ENCODE measurements at regions not wholly inside any gene's neighbourhood (a gene's known extent, or its start where the extent isn't known, plus 50 kb on each side); places are given as distances from the start of the nearest gene placed in this dataset.

- no peak overlapping the region for H3K4me3 ChIP-seq (ENCODE audit: low read depth, low read length)
- in situ Hi-C loops (cut with HindIII; ENCODE audit: low sequenced_read_pairs), result no loop called here
- no peak for TF ChIP-seq CTCF (IDR thresholded peaks at IDR 0.05; ENCODE audit: low read depth, low read length)
- no peak for DNase-seq (ENCODE audit: low read depth, low spot score)
Observed at GRCh38 chr20:50242548-50242862, 51.9 kb downstream of the CEBPB start.

GRCh38 chr20:50242863-50243609 is 52.4 kb downstream of the CEBPB start:
- in situ Hi-C loops (cut with HindIII; ENCODE audit: low sequenced_read_pairs), result no loop called here
- no peak overlapping the region for H3K4me3 ChIP-seq (ENCODE audit: low read depth, low read length)
- DNase-seq (ENCODE audit: low read depth, low spot score), result peak; percentile 59
- TF ChIP-seq CTCF (IDR thresholded peaks at IDR 0.05; ENCODE audit: low read depth, low read length), result no peak

- H3K4me3 ChIP-seq (ENCODE audit: low read depth, low read length), result no peak overlapping the region
- in situ Hi-C loops (cut with HindIII; ENCODE audit: low sequenced_read_pairs), result no loop called here
- DNase-seq (ENCODE audit: low read depth, low spot score), result no peak
- no peak for TF ChIP-seq CTCF (IDR thresholded peaks at IDR 0.05; ENCODE audit: low read depth, low read length)
Observed at GRCh38 chr20:50243610-50244351, 53.2 kb downstream of the CEBPB start.

- in situ Hi-C loops (cut with HindIII; ENCODE audit: low sequenced_read_pairs), result no loop called here
- no peak for DNase-seq (ENCODE audit: low read depth, low spot score)
- TF ChIP-seq CTCF (IDR thresholded peaks at IDR 0.05; ENCODE audit: low read depth, low read length), result no peak
- H3K4me3 ChIP-seq (ENCODE audit: low read depth, low read length), result no peak overlapping the region
Observed at GRCh38 chr20:50244352-50245149, 53.9 kb downstream of the CEBPB start.

GRCh38 chr20:50245498-50246366 is 55.1 kb downstream of the CEBPB start:
- H3K4me3 ChIP-seq (ENCODE audit: low read depth, low read length), result no peak overlapping the region
- no peak for TF ChIP-seq CTCF (IDR thresholded peaks at IDR 0.05; ENCODE audit: low read depth, low read length)
- peak; percentile 51 for DNase-seq (ENCODE audit: low read depth, low spot score)
- in situ Hi-C loops (cut with HindIII; ENCODE audit: low sequenced_read_pairs), result no loop called here

All from astrocyte of the spinal cord (primary cell).